ENCODE measurements at regions not wholly inside any gene's neighbourhood (a gene's known extent, or its start where the extent isn't known, plus 50 kb on each side); places are given as distances from the start of the nearest gene placed in this dataset.

GRCh38 chr4:166635367-166635766 lies 598.9 kb downstream of the SPOCK3 start:
- no peak for DNase-seq (ENCODE audit: low read depth)

GRCh38 chr4:166637816-166638215 lies 596.5 kb downstream of the SPOCK3 start:
- no peak for DNase-seq (ENCODE audit: low read depth)

GRCh38 chr4:166655231-166655630 lies 579.1 kb downstream of the SPOCK3 start:
- DNase-seq (ENCODE audit: low read depth) = no peak

GRCh38 chr4:166655705-166656104 lies 578.6 kb downstream of the SPOCK3 start:
- DNase-seq (ENCODE audit: low read depth) = no peak

GRCh38 chr4:166657261-166657660 lies 577.0 kb downstream of the SPOCK3 start:
- no peak for DNase-seq (ENCODE audit: low read depth)

- DNase-seq (ENCODE audit: low read depth) = no peak
Measured at GRCh38 chr4:166658585-166658984, 575.7 kb downstream of the SPOCK3 start.

- DNase-seq (ENCODE audit: low read depth) = no peak
Measured at GRCh38 chr4:166662266-166662843, 571.9 kb downstream of the SPOCK3 start.

- no peak for DNase-seq (ENCODE audit: low read depth)
Measured at GRCh38 chr4:166670341-166670740, 564.0 kb downstream of the SPOCK3 start.

GRCh38 chr4:166673911-166674310 lies 560.4 kb downstream of the SPOCK3 start:
- DNase-seq (ENCODE audit: low read depth) = no peak

GRCh38 chr4:166675411-166675810 lies 558.9 kb downstream of the SPOCK3 start:
- DNase-seq (ENCODE audit: low read depth) = no peak

- DNase-seq (ENCODE audit: low read depth) = no peak
Measured at GRCh38 chr4:166680796-166681195, 553.5 kb downstream of the SPOCK3 start.

GRCh38 chr4:166682200-166682599 lies 552.1 kb downstream of the SPOCK3 start:
- no peak for DNase-seq (ENCODE audit: low read depth)
